CD4-positive, alpha-beta T cell (primary cell): ENCODE measurements at regions not wholly inside any gene's neighbourhood (a gene's known extent, or its start where the extent isn't known, plus 50 kb on each side); places are given as distances from the start of the nearest gene placed in this dataset.

Experiments used
- ATAC-seq: fragments of 200-7000 bp; cut with Tn5 transposase; one replicate; pipeline ENCODE4 v1.10.0; 2022; ENCODE audit warnings: mild to moderate bottlenecking; ENCODE audit not compliant: poor library complexity
- CTCF ChIA-PET: fragments of 350-600 bp; sonication (Branson Sonifier 250); formaldehyde crosslinking; loops from one replicate; lab custom pipeline; 2021; ENCODE audit warnings: antibody characterized with exemption, inconsistent platforms; lab: Charles Lee
- POLR2A ChIA-PET: fragments of 350-600 bp; sonication (Branson Sonifier 250); formaldehyde crosslinking; loops from one replicate; lab custom pipeline; 2021; ENCODE audit warnings: antibody characterized with exemption, inconsistent platforms; lab: Charles Lee
- DNase-seq, 14 experiments: peaks; one replicate each; pipeline ENCODE4 v3.0.0-alpha.2; 2013 to 2020; ENCODE audit warnings: mixed read lengths in 2 of 14
- H3K27ac ChIP-seq, 2 donors: one replicate each; pipeline versions ENCODE4 v1.5.1 to v1.7.0; 2013; ENCODE audit warnings: low read length in 2 of 2, low read depth in 1 of 2, mild to moderate bottlenecking in 1 of 2
- H3K27me3 ChIP-seq, 2 experiments: 1 replicate in 1 of 2; 2 replicates in 1 of 2; pipeline versions ENCODE4 v1.6.1 to v1.7.0; 2013; ENCODE audit warnings: low read length in 2 of 2, control low read depth in 1 of 2, mild to moderate bottlenecking in 1 of 2, moderate library complexity in 1 of 2; ENCODE audit not compliant: insufficient read depth in 2 of 2, control insufficient read depth in 1 of 2
- H3K36me3 ChIP-seq: one replicate; pipeline ENCODE4 v1.6.1; 2013; ENCODE audit warnings: low read length, control low read depth; ENCODE audit not compliant: insufficient read depth
- H3K4me1 ChIP-seq: one replicate; pipeline ENCODE4 v1.6.1; 2013; ENCODE audit warnings: low read length, control low read depth; ENCODE audit not compliant: insufficient read depth
- H3K4me3 ChIP-seq: one replicate; pipeline ENCODE4 v1.5.1; 2013; ENCODE audit warnings: mild to moderate bottlenecking, low read length, moderate library complexity
- H3K9me3 ChIP-seq, 2 experiments: 1 replicate in 1 of 2; 2 replicates in 1 of 2; pipeline versions ENCODE4 v1.6.1 to v1.7.0; 2013; ENCODE audit warnings: low read length in 2 of 2, mild to moderate bottlenecking in 2 of 2, control low read depth in 1 of 2, moderate library complexity in 1 of 2; ENCODE audit not compliant: control insufficient read depth in 1 of 2, insufficient read depth in 1 of 2
- H3K27ac Mint-ChIP-seq: one replicate; pipeline ENCODE4 v1.8.0; 2020; ENCODE audit warnings: mixed read lengths
- H3K27me3 Mint-ChIP-seq: one replicate; pipeline ENCODE4 v1.8.0; 2021; ENCODE audit warnings: mixed read lengths
- H3K36me3 Mint-ChIP-seq: one replicate; pipeline ENCODE4 v1.8.0; 2021; ENCODE audit warnings: low read depth, mixed read lengths
- H3K4me1 Mint-ChIP-seq: one replicate; pipeline ENCODE4 v1.8.0; 2021; ENCODE audit warnings: low read depth, mixed read lengths
- H3K4me3 Mint-ChIP-seq: one replicate; pipeline ENCODE4 v1.8.0; 2020; ENCODE audit warnings: mild to moderate bottlenecking, mixed read lengths
- H3K9me3 Mint-ChIP-seq: one replicate; pipeline ENCODE4 v1.8.0; 2020; ENCODE audit warnings: mixed read lengths
- intact Hi-C, 2 experiments: fragments of 100-400 bp; cut with DNase I in 1 of 2; cut with micrococcal nuclease in 1 of 2; formaldehyde crosslinking; loops; one replicate each; pipeline versions ENCODE4 v1.15.1 to v1.9.0; 2023 to 2025; cut with DNase I, micrococcal nuclease
- TF ChIP-seq, protein P1 (sequence below): fragments of 200-600 bp; IDR thresholded peaks from one replicate; pipeline ENCODE4 v1.8.0; 2022; ENCODE audit warnings: antibody characterized with exemption, mild to moderate bottlenecking

DNA sequence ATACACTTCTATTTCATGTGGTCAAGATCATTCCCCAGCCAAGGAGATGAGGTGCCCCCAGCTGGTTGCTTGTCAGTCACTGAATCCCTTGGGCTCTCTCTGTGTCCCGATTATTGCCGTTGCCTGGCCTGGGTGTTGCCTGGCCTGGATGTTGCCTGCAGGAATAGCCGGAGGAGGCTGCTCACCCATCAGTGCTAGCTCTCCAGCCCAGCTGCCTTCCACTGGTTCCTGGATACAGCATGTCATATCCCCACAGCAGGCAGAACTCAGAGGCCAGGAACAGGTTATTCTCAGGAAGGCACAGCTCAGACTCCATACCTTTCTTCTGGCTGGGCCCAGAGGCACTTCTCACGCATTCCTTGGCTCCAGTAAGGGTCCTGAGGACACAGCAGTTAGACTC lies 542.1 kb upstream of the MGMT start:
- no peak overlapping the region for H3K27ac Mint-ChIP-seq
- Histone ChIP-seq H3K27me3 (no peaks in the 10 kb centered on the region), H3K4me1 (no peaks in the 10 kb centered on the region), H3K4me3 (no peak overlapping the region), H3K27ac (no peak overlapping the region), H3K36me3 (no peaks in the 10 kb centered on the region), H3K9me3 (peaks cover 0 to 24% of the 10 kb centered on the region in 2 experiments)
- CTCF ChIA-PET = no interaction called here
- intact Hi-C loops = no loop called here
- ATAC-seq (no peak), DNase-seq (no peak)
- POLR2A ChIA-PET = no interaction called here
- no peak overlapping the region for H3K4me3 Mint-ChIP-seq
- no peaks in the 10 kb centered on the region for H3K9me3 Mint-ChIP-seq
- no peaks in the 10 kb centered on the region for H3K4me1 Mint-ChIP-seq
- H3K36me3 Mint-ChIP-seq = no peaks in the 10 kb centered on the region
- TF ChIP-seq, protein P1, sequence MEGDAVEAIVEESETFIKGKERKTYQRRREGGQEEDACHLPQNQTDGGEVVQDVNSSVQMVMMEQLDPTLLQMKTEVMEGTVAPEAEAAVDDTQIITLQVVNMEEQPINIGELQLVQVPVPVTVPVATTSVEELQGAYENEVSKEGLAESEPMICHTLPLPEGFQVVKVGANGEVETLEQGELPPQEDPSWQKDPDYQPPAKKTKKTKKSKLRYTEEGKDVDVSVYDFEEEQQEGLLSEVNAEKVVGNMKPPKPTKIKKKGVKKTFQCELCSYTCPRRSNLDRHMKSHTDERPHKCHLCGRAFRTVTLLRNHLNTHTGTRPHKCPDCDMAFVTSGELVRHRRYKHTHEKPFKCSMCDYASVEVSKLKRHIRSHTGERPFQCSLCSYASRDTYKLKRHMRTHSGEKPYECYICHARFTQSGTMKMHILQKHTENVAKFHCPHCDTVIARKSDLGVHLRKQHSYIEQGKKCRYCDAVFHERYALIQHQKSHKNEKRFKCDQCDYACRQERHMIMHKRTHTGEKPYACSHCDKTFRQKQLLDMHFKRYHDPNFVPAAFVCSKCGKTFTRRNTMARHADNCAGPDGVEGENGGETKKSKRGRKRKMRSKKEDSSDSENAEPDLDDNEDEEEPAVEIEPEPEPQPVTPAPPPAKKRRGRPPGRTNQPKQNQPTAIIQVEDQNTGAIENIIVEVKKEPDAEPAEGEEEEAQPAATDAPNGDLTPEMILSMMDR = no peak
- H3K27me3 Mint-ChIP-seq = peaks cover 13% of the 10 kb centered on the region

DNA sequence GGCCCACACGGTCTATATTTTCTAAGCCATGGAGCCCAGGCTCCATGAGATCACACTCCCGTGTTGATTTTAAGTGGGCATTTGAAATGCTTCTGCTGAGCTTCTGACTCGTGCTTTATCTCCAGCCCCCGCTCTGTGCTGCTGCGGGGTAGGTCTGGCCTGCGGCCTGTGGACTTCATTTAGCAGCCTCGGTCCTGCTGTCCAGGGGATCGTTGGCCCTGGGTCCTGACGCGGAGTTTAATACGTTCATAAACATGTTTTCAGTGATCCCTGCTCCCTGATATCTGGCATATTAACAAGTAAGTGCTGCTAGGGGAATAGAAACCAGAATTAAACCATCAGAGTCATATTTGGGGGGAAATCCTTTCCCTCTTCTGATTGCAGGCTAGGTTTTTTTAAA lies 540.3 kb upstream of the MGMT start:
- CTCF ChIA-PET = no interaction called here

GRCh38 chr10:128927497-128928161 lies 539.4 kb upstream of the MGMT start:
- Mint-ChIP-seq H3K36me3 (no peaks in the 10 kb centered on the region), H3K9me3 (no peaks in the 10 kb centered on the region), H3K4me1 (no peaks in the 10 kb centered on the region), H3K27me3 (peaks cover 8% of the 10 kb centered on the region), H3K27ac (no peak overlapping the region), H3K4me3 (no peak overlapping the region)
- DNase-seq = no peak
- H3K9me3 ChIP-seq = peaks cover 0 to 20% of the 10 kb centered on the region in 2 experiments
- POLR2A ChIA-PET = no interaction called here
- no peaks in the 10 kb centered on the region for H3K4me1 ChIP-seq
- intact Hi-C loops = no loop called here
- no peaks in the 10 kb centered on the region for H3K36me3 ChIP-seq
- H3K4me3 ChIP-seq = no peak overlapping the region
- no peaks in the 10 kb centered on the region for H3K27me3 ChIP-seq
- no peak overlapping the region for H3K27ac ChIP-seq
- ATAC-seq = no peak
- TF ChIP-seq, protein P1 = no peak
- CTCF ChIA-PET = no interaction called here

More for the DNA sequence above, 540.3 kb upstream of the MGMT start:
- POLR2A ChIA-PET = no interaction called here
- Histone ChIP-seq H3K27ac (no peak overlapping the region), H3K4me1 (no peaks in the 10 kb centered on the region), H3K4me3 (no peak overlapping the region), H3K27me3 (no peaks in the 10 kb centered on the region), H3K36me3 (no peaks in the 10 kb centered on the region), H3K9me3 (peaks cover 0 to 20% of the 10 kb centered on the region in 2 experiments)
- H3K36me3 Mint-ChIP-seq = no peaks in the 10 kb centered on the region
- H3K4me3 Mint-ChIP-seq = no peak overlapping the region
- ATAC-seq (no peak), DNase-seq (no peak)
- no peaks in the 10 kb centered on the region for H3K9me3 Mint-ChIP-seq
- intact Hi-C loops = no loop called here
- no peak overlapping the region for H3K27ac Mint-ChIP-seq
- TF ChIP-seq, protein P1 = no peak
- peaks cover 12% of the 10 kb centered on the region for H3K27me3 Mint-ChIP-seq
- H3K4me1 Mint-ChIP-seq = no peaks in the 10 kb centered on the region
